Parathyroid adenoma (tissue), 2 donors: ENCODE measurements at regions not wholly inside any gene's neighbourhood (a gene's known extent, or its start where the extent isn't known, plus 50 kb on each side); places are given as distances from the start of the nearest gene placed in this dataset.

Experiments
- H2AFZ ChIP-seq: fragments of 300-600 bp; sonication (generic); one replicate; pipeline ENCODE4 v1.7.0; 2017; ENCODE audit warnings: antibody characterized with exemption, mild to moderate bottlenecking
- H3K27ac ChIP-seq: fragments of 300-600 bp; sonication (generic); one replicate; pipeline ENCODE4 v1.7.0; 2017
- H3K27me3 ChIP-seq: fragments of 300-600 bp; sonication (generic); one replicate; pipeline ENCODE4 v1.7.0; 2017; ENCODE audit warnings: low read length; ENCODE audit not compliant: control insufficient read depth, insufficient read depth
- H3K36me3 ChIP-seq: fragments of 300-600 bp; sonication (generic); one replicate; pipeline ENCODE4 v1.7.0; 2017; ENCODE audit warnings: low read length; ENCODE audit not compliant: control insufficient read depth, insufficient read depth
- H3K4me1 ChIP-seq: fragments of 300-600 bp; sonication (generic); one replicate; pipeline ENCODE4 v1.7.0; 2017; ENCODE audit warnings: control low read depth
- H3K4me2 ChIP-seq: fragments of 300-600 bp; sonication (generic); one replicate; pipeline ENCODE4 v1.7.0; 2017; ENCODE audit warnings: low read length
- H3K4me3 ChIP-seq: fragments of 300-600 bp; sonication (generic); one replicate; pipeline ENCODE4 v1.7.0; 2017; ENCODE audit warnings: low read depth, low read length
- H3K79me2 ChIP-seq: fragments of 300-600 bp; sonication (generic); one replicate; pipeline ENCODE4 v1.7.0; 2017; ENCODE audit warnings: control low read depth
- H3K9ac ChIP-seq: fragments of 300-600 bp; sonication (generic); one replicate; pipeline ENCODE4 v1.7.0; 2017; ENCODE audit warnings: mild to moderate bottlenecking
- H3K9me3 ChIP-seq: fragments of 300-600 bp; sonication (generic); one replicate; pipeline ENCODE4 v1.7.0; 2017; ENCODE audit warnings: low read length; ENCODE audit not compliant: control insufficient read depth
- CTCF ChIP-seq: fragments of 300-600 bp; sonication (generic); IDR thresholded peaks from one replicate; pipeline ENCODE4 v1.7.0; 2017; ENCODE audit warnings: antibody characterized with exemption, mild to moderate bottlenecking
- donor health status: primary hyperparathyroidism.

DNA sequence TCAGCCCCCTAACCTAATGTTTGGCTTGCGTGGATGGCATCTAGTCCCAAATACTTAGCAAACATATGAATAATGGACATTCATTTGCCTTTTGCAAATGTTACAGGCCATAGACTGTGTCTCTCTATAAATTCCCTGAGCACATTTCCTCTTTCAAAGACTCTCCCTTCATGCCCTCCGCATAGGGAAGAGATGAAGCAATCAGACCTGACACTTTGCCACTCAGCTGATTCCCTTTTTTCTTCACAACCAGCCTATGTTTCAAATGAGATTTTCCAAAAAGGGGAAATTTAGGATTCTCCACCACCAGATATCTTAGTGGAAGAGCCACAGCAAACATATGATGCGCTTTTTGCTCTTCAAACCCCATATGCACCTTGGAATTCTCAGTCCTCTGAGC is 453.7 kb downstream of the STK39 start:
- H3K36me3 ChIP-seq: no peaks in the 10 kb centered on the region
- no peaks in the 10 kb centered on the region for H3K9me3 ChIP-seq
- TF ChIP-seq CTCF: no peak
- H3K4me1 ChIP-seq: no peaks in the 10 kb centered on the region
- H3K79me2 ChIP-seq: no peaks in the 10 kb centered on the region
- H3K27me3 ChIP-seq: no peaks in the 10 kb centered on the region
- no peak overlapping the region for H3K9ac ChIP-seq
- no peak overlapping the region for H3K27ac ChIP-seq
- H3K4me2 ChIP-seq: no peak overlapping the region
- H2AFZ ChIP-seq: no peak overlapping the region
- H3K4me3 ChIP-seq: no peak overlapping the region

DNA sequence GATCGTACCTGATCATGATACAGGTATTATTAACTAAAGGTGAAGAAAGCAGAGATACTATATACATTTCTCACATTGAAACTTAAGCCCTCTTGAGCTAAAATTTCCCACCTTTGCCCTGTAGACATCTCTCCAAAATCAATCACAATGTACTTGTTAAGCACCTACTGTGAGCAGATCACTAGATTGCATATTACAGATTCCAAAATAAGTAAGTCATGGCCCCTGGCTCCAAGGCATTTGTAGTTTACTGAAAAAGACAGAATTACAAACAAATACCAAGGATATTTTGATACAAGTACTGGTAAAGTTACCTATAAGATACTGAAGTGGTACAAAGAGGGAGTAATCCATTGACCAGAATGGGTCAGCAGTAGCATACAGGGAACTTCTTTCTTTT is 455.3 kb downstream of the STK39 start:
- no peaks in the 10 kb centered on the region for H3K36me3 ChIP-seq
- TF ChIP-seq CTCF: no peak
- no peak overlapping the region for H3K4me2 ChIP-seq
- H2AFZ ChIP-seq: no peak overlapping the region
- H3K27ac ChIP-seq: no peak overlapping the region
- no peak overlapping the region for H3K4me3 ChIP-seq
- no peaks in the 10 kb centered on the region for H3K79me2 ChIP-seq
- H3K27me3 ChIP-seq: no peaks in the 10 kb centered on the region
- no peaks in the 10 kb centered on the region for H3K4me1 ChIP-seq
- no peaks in the 10 kb centered on the region for H3K9me3 ChIP-seq
- H3K9ac ChIP-seq: no peak overlapping the region

- Histone ChIP-seq H3K9ac (no peak overlapping the region), H3K27me3 (no peaks in the 10 kb centered on the region), H2AFZ (no peak overlapping the region), H3K4me2 (no peak overlapping the region), H3K9me3 (no peaks in the 10 kb centered on the region), H3K27ac (no peak overlapping the region), H3K79me2 (no peaks in the 10 kb centered on the region), H3K4me3 (no peak overlapping the region), H3K4me1 (no peaks in the 10 kb centered on the region), H3K36me3 (no peaks in the 10 kb centered on the region)
- TF ChIP-seq CTCF: no peak
Measured at GRCh38 chr2:167790781-167791450, 456.5 kb downstream of the STK39 start.

DNA sequence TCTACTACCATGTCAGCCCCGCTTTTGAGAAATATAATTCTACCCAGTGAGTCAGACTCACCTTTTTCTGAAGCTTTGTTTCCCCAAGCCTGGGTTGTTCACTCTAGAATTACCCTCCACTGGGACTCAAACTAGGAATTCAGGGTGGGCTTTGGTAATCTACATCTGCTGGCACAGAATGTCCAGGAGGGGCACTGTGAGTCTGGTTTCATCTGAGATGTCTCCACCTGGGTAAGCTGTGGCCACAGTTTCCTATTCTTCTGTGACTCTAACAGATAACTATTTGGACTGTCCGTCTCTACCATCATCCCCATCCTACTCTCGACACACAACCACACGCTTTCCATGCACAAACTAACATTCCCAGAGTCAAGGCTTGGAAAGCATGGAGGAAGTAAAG is 457.2 kb downstream of the STK39 start:
- H3K79me2 ChIP-seq: no peaks in the 10 kb centered on the region
- H3K9ac ChIP-seq: no peak overlapping the region
- no peak overlapping the region for H3K4me2 ChIP-seq
- H3K9me3 ChIP-seq: no peaks in the 10 kb centered on the region
- TF ChIP-seq CTCF: no peak
- H3K4me3 ChIP-seq: no peak overlapping the region
- H3K27me3 ChIP-seq: no peaks in the 10 kb centered on the region
- no peak overlapping the region for H3K27ac ChIP-seq
- no peak overlapping the region for H2AFZ ChIP-seq
- H3K4me1 ChIP-seq: no peaks in the 10 kb centered on the region
- H3K36me3 ChIP-seq: no peaks in the 10 kb centered on the region

DNA sequence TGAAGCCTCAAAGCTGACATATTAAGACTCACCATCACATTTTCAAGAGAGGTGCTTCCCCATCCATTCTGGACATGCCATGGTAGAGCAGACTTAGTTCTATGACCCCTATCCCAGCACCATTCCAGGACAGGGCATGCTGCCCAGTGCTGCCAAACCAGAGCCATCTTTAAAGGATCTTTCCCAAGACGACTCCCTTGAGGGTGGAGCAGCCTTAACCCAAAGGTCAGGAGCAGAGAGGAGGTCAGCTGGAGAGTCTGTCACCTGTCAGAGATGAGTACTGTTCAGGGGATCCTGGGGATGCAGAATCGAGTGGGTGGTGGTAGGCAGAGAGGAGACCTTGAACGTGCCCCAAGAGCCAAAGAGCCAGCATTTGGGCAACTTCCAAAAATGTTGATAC is 459.8 kb downstream of the STK39 start:
- Histone ChIP-seq H3K9ac (no peak overlapping the region), H3K27me3 (no peaks in the 10 kb centered on the region), H3K36me3 (no peaks in the 10 kb centered on the region), H3K27ac (no peak overlapping the region), H3K79me2 (no peaks in the 10 kb centered on the region), H3K4me3 (no peak overlapping the region), H2AFZ (no peak overlapping the region), H3K9me3 (no peaks in the 10 kb centered on the region), H3K4me2 (no peak overlapping the region), H3K4me1 (peaks cover 6% of the 10 kb centered on the region)
- TF ChIP-seq CTCF: no peak
